SU-DHL-6 (cell line): ENCODE measurements at regions not wholly inside any gene's neighbourhood (a gene's known extent, or its start where the extent isn't known, plus 50 kb on each side); places are given as distances from the start of the nearest gene placed in this dataset.

Experiments
- H2AFZ ChIP-seq: fragments of 200-600 bp; sonication (generic); 2 replicates; pipeline ENCODE4 v1.6.1; 2014; ENCODE audit warnings: low read depth, mild to moderate bottlenecking, moderate library complexity, mixed read lengths, antibody characterized with exemption, low read length; ENCODE audit not compliant: severe bottlenecking
- H3F3A ChIP-seq: fragments of 200-600 bp; shearing (Covaris generic); 2 replicates; pipeline ENCODE4 v1.6.0; 2016; ENCODE audit warnings: antibody characterized with exemption, mild to moderate bottlenecking; ENCODE audit not compliant: insufficient read depth
- H3K27ac ChIP-seq: fragments of 200-600 bp; sonication (generic); 2 replicates; pipeline ENCODE4 v1.5.1; 2016; ENCODE audit warnings: low read depth, mild to moderate bottlenecking, low read length, moderate library complexity, mixed read lengths
- H3K27me3 ChIP-seq: fragments of 200-600 bp; sonication (generic), shearing (Covaris generic); 2 replicates; pipeline ENCODE4 v1.6.0; 2014; ENCODE audit warnings: mild to moderate bottlenecking, low read length
- H3K36me3 ChIP-seq: fragments of 200-600 bp; sonication (generic); 2 replicates; pipeline ENCODE4 v1.6.1; 2014; ENCODE audit warnings: mild to moderate bottlenecking, low read length, mixed read lengths
- H3K4me2 ChIP-seq: fragments of 300-600, 200-600 bp; shearing (Covaris generic), sonication (generic); 2 replicates; pipeline ENCODE4 v1.6.0; 2014; ENCODE audit warnings: low read length, low read depth, mild to moderate bottlenecking; ENCODE audit not compliant: poor library complexity, severe bottlenecking
- H3K4me3 ChIP-seq: fragments of 200-600 bp; sonication (generic); 2 replicates; pipeline ENCODE4 v1.5.1; 2014; ENCODE audit warnings: antibody characterized with exemption, low read length, mild to moderate bottlenecking, mixed read lengths; ENCODE audit not compliant: insufficient read depth, poor library complexity, severe bottlenecking
- H3K79me2 ChIP-seq: fragments of 200-600 bp; sonication (generic); 2 replicates; pipeline ENCODE4 v1.6.1; 2014; ENCODE audit warnings: mild to moderate bottlenecking, low read length, moderate library complexity; ENCODE audit not compliant: insufficient read depth
- H3K9ac ChIP-seq: fragments of 200-600 bp; sonication (generic); 2 replicates; pipeline ENCODE4 v1.7.0; 2014; ENCODE audit warnings: mild to moderate bottlenecking, low read length
- H3K9me2 ChIP-seq: fragments of 200-600 bp; sonication (generic); replicated peaks from 2 replicates; pipeline ENCODE4 v1.6.1; 2014; ENCODE audit warnings: low read length; ENCODE audit not compliant: insufficient read depth
- H3K9me3 ChIP-seq: fragments of 200-600 bp; sonication (generic); 2 replicates; pipeline ENCODE4 v1.6.1; 2014; ENCODE audit warnings: low read length, mixed read lengths; ENCODE audit not compliant: insufficient read depth
- H4K20me1 ChIP-seq: fragments of 200-600 bp; sonication (generic); 2 replicates; pipeline ENCODE4 v1.6.1; 2014; ENCODE audit warnings: low read depth, mild to moderate bottlenecking, antibody characterized with exemption, low read length, moderate library complexity, mixed read lengths
- EZH2phosphoT487 ChIP-seq: fragments of 200-600 bp; sonication (generic), shearing (Covaris generic); conservative IDR thresholded peaks from 2 replicates; pipeline ENCODE4 v1.6.1; 2018; ENCODE audit warnings: mild to moderate bottlenecking, antibody characterized with exemption, low read length, moderate library complexity, mixed read lengths
- TF ChIP-seq, protein P1 (sequence below): fragments of 200-600 bp; sonication (generic); IDR thresholded peaks from one replicate; pipeline ENCODE4 v1.5.1; 2017; ENCODE audit warnings: antibody characterized with exemption, mild to moderate bottlenecking, low read length, moderate library complexity; ENCODE audit not compliant: insufficient read depth, poor library complexity, severe bottlenecking

DNA sequence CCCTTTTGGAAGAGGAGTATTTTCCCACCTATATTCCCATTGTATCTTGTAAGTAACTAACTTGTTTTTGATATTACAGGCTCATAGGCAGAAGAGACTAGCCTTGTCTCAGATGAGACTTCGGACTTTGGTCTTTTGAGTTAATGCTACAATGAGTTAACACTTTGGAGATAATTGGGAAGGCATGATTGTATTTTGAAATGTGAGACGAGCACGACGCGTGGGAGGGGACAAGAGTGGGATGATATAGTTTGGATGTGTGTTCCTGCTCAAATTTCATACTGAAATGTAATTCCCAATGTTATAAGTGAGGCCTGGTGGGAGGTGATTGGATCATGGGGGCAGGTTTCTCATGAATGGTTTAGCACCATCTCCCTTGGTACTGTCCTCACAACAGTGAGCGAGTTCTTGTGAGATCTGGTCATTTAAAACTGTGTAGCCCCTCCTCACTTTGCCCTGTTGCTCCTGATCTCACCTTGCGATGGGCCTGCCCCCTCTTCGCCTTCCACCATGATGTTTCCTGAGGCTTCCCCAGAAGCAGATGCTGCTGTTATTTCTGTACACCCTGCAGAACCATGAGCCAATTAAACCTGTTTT, 721.5 kb upstream of the CTNND2 start:
- no peak overlapping the region for H2AFZ ChIP-seq
- H3K4me2 ChIP-seq, result no peak overlapping the region
- no peaks in the 10 kb centered on the region for H4K20me1 ChIP-seq
- no peak overlapping the region for H3K27ac ChIP-seq
- H3K9me3 ChIP-seq, result no peaks in the 10 kb centered on the region
- H3K4me3 ChIP-seq, result no peak overlapping the region
- H3K27me3 ChIP-seq, result no peaks in the 10 kb centered on the region
- TF ChIP-seq, protein P1, sequence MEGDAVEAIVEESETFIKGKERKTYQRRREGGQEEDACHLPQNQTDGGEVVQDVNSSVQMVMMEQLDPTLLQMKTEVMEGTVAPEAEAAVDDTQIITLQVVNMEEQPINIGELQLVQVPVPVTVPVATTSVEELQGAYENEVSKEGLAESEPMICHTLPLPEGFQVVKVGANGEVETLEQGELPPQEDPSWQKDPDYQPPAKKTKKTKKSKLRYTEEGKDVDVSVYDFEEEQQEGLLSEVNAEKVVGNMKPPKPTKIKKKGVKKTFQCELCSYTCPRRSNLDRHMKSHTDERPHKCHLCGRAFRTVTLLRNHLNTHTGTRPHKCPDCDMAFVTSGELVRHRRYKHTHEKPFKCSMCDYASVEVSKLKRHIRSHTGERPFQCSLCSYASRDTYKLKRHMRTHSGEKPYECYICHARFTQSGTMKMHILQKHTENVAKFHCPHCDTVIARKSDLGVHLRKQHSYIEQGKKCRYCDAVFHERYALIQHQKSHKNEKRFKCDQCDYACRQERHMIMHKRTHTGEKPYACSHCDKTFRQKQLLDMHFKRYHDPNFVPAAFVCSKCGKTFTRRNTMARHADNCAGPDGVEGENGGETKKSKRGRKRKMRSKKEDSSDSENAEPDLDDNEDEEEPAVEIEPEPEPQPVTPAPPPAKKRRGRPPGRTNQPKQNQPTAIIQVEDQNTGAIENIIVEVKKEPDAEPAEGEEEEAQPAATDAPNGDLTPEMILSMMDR, result no peak
- TF ChIP-seq EZH2phosphoT487, result no peak
- H3F3A ChIP-seq, result no peaks in the 10 kb centered on the region
- H3K9ac ChIP-seq, result no peak overlapping the region
- H3K79me2 ChIP-seq, result no peaks in the 10 kb centered on the region
- H3K36me3 ChIP-seq, result no peaks in the 10 kb centered on the region
- no peaks in the 10 kb centered on the region for H3K9me2 ChIP-seq

DNA sequence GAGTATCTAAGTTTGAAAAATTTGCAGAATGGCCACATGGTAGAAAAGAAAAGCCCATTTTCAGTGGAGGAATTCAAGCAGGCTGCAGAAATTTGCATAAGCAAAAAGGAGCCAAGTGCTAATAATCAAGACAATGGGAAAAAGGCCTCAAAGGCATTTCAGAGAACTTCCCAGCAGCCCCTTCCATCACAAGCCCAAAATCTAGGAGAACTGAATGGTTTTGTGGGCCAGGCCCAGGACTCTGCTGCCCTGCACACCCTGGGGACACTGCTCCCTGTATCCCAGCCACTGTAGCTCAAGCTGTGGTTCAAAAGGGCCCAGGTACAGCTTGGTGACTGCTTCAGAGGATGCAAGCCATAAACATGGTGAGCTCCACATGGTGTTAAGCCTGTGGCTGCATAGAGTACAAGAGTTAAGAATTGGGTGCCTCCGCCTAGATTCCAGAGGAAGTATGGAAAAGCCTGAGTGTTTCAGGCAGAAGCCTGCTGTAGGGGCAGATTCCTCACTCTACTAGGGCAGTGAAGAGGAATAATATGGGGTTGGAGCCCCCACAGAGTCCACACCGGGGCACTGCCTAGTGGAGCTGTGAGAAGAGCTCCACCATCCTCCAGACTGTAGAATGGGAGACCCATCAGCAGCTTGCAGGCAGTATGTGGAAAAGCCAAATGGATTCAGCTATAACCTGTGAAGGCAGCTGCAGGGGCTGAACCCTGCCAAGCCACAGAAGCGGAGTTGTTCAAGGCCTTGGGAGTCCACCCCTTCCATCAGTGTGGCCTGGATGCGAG, 720.7 kb upstream of the CTNND2 start:
- no peaks in the 10 kb centered on the region for H3K9me2 ChIP-seq
- H3K36me3 ChIP-seq, result no peaks in the 10 kb centered on the region
- no peak overlapping the region for H2AFZ ChIP-seq
- H3K79me2 ChIP-seq, result no peaks in the 10 kb centered on the region
- no peak overlapping the region for H3K4me3 ChIP-seq
- H3K27me3 ChIP-seq, result no peaks in the 10 kb centered on the region
- no peaks in the 10 kb centered on the region for H4K20me1 ChIP-seq
- no peak overlapping the region for H3K27ac ChIP-seq
- H3F3A ChIP-seq, result no peaks in the 10 kb centered on the region
- no peak overlapping the region for H3K4me2 ChIP-seq
- H3K9ac ChIP-seq, result no peak overlapping the region
- TF ChIP-seq, protein P1, result no peak
- TF ChIP-seq EZH2phosphoT487, result no peak
- H3K9me3 ChIP-seq, result no peaks in the 10 kb centered on the region

DNA sequence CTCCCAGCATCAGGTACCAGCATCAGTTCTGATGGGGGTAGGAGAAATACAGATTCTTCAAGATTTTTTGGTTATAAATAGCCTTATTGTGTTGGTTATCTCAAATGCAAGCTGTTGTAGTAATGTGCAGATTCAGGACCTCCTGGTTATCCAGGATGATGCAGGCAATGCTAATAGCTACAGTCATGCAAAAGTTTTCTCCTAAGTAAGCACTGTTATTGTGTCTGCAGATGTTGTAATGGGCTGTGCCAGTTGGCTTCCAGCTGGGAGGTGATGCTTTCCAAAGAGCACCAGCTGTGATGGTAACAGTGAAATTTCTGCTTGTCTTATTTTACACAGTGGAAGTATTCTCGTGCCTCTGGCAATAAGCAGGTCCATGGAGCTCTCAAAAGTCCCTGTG, 719.2 kb upstream of the CTNND2 start:
- Histone ChIP-seq H2AFZ (no peak overlapping the region), H3K27ac (no peak overlapping the region), H3K9me2 (no peaks in the 10 kb centered on the region), H3F3A (no peaks in the 10 kb centered on the region), H3K79me2 (no peaks in the 10 kb centered on the region), H3K9ac (no peak overlapping the region), H3K27me3 (no peaks in the 10 kb centered on the region), H3K36me3 (no peaks in the 10 kb centered on the region), H3K4me3 (no peak overlapping the region), H4K20me1 (no peaks in the 10 kb centered on the region), H3K9me3 (no peaks in the 10 kb centered on the region), H3K4me2 (no peak overlapping the region)
- TF ChIP-seq EZH2phosphoT487, result no peak
- TF ChIP-seq, protein P1, result no peak
